HL-60 (cell line): ENCODE measurements at regions not wholly inside any gene's neighbourhood (a gene's known extent, or its start where the extent isn't known, plus 50 kb on each side); places are given as distances from the start of the nearest gene placed in this dataset.

Experiments used
- CTCF ChIP-seq: IDR thresholded peaks from one replicate; pipeline ENCODE4 v1.5.1; 2011; ENCODE audit warnings: low read length, control low read depth, inconsistent platforms; ENCODE audit not compliant: insufficient read depth
- REST ChIP-seq: IDR thresholded peaks from 2 replicates; pipeline ENCODE4 v1.6.1; 2012; ENCODE audit warnings: low read depth; ENCODE audit not compliant: insufficient replicate concordance

GRCh38 chr9:79384091-79384490 is 187.7 kb upstream of the TLE4 start:
- TF ChIP-seq CTCF (no peak), REST (no peak)
